IMR-90 (cell line): ENCODE measurements at regions not wholly inside any gene's neighbourhood (a gene's known extent, or its start where the extent isn't known, plus 50 kb on each side); places are given as distances from the start of the nearest gene placed in this dataset.

Experiments used
- BHLHE40 ChIP-seq: fragments of 150-350 bp; IDR thresholded peaks from 2 replicates; pipeline ENCODE4 v1.6.1; 2016; ENCODE audit warnings: mild to moderate bottlenecking, low read depth, low read length
- CEBPB ChIP-seq: IDR thresholded peaks from 2 replicates; pipeline ENCODE4 v1.6.1; 2012; ENCODE audit warnings: low read depth, low read length, improper control_type of control experiment
- CHD1 ChIP-seq: IDR thresholded peaks from 2 replicates; pipeline ENCODE4 v1.6.1; 2012; ENCODE audit warnings: low read depth, low read length, improper control_type of control experiment
- MAZ ChIP-seq: IDR thresholded peaks from 2 replicates; pipeline ENCODE4 v1.6.1; 2012; ENCODE audit warnings: low read depth, mild to moderate bottlenecking, low read length, improper control_type of control experiment, moderate library complexity, borderline replicate concordance
- MXI1 ChIP-seq: IDR thresholded peaks from 2 replicates; pipeline ENCODE4 v1.6.1; 2012; ENCODE audit warnings: low read depth, mild to moderate bottlenecking, low read length, moderate library complexity, borderline replicate concordance
- POLR2A ChIP-seq: IDR thresholded peaks from 2 replicates; pipeline ENCODE4 v1.6.1; 2012; ENCODE audit warnings: mild to moderate bottlenecking, low read depth, low read length
- RAD21 ChIP-seq: IDR thresholded peaks from 2 replicates; pipeline ENCODE4 v1.6.1; 2012; ENCODE audit warnings: low read length, improper control_type of control experiment
- RCOR1 ChIP-seq: IDR thresholded peaks from 2 replicates; pipeline ENCODE4 v1.6.1; 2012; ENCODE audit warnings: mild to moderate bottlenecking, low read length, improper control_type of control experiment; ENCODE audit not compliant: insufficient replicate concordance
- RFX5 ChIP-seq: IDR thresholded peaks from 2 replicates; pipeline ENCODE4 v1.8.0; 2012; ENCODE audit warnings: low read depth, mild to moderate bottlenecking, low read length, moderate library complexity
- SMC3 ChIP-seq: fragments of 150-350 bp; IDR thresholded peaks from 2 replicates; pipeline ENCODE4 v1.6.1; 2016; ENCODE audit warnings: low read depth, mild to moderate bottlenecking, antibody characterized with exemption, low read length, moderate library complexity
- TF ChIP-seq, protein P1 (sequence below): conservative IDR thresholded peaks from 2 replicates; pipeline ENCODE4 v1.5.1; 2012; ENCODE audit warnings: mild to moderate bottlenecking, low read depth, low read length, improper control_type of control experiment
- TF ChIP-seq, protein P2 (sequence below): fragments of 150-350 bp; IDR thresholded peaks from 2 replicates; pipeline ENCODE4 v1.6.1; 2016; ENCODE audit warnings: low read depth, mild to moderate bottlenecking, low read length, moderate library complexity, borderline replicate concordance
- TF ChIP-seq, protein P3 (sequence below): fragments of 150-350 bp; IDR thresholded peaks from 2 replicates; pipeline ENCODE4 v1.6.1; 2017; ENCODE audit warnings: mild to moderate bottlenecking, antibody characterized with exemption, low read length, low read depth

DNA sequence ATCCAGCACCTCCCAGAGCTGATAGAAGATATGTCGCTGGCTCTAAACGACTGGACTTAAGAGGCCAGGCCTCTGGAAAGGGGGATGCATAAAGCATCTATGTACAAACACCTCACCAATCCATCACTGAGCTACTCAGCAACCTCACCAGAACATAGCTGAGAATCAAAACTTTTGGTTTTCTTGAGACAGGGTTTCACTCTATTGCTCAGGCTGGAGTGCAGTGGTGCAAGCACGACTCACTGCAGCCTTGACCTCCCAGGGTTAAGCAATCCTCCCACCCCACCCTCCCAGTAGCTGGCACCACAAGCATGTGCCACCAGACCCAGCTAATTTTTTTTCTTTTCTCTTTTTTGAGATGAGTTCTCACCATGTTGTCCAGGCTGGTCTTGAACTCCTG, 62.9 kb upstream of the MSH6 start:
- TF ChIP-seq, protein P1, sequence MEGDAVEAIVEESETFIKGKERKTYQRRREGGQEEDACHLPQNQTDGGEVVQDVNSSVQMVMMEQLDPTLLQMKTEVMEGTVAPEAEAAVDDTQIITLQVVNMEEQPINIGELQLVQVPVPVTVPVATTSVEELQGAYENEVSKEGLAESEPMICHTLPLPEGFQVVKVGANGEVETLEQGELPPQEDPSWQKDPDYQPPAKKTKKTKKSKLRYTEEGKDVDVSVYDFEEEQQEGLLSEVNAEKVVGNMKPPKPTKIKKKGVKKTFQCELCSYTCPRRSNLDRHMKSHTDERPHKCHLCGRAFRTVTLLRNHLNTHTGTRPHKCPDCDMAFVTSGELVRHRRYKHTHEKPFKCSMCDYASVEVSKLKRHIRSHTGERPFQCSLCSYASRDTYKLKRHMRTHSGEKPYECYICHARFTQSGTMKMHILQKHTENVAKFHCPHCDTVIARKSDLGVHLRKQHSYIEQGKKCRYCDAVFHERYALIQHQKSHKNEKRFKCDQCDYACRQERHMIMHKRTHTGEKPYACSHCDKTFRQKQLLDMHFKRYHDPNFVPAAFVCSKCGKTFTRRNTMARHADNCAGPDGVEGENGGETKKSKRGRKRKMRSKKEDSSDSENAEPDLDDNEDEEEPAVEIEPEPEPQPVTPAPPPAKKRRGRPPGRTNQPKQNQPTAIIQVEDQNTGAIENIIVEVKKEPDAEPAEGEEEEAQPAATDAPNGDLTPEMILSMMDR: no peak
- TF ChIP-seq, protein P2, sequence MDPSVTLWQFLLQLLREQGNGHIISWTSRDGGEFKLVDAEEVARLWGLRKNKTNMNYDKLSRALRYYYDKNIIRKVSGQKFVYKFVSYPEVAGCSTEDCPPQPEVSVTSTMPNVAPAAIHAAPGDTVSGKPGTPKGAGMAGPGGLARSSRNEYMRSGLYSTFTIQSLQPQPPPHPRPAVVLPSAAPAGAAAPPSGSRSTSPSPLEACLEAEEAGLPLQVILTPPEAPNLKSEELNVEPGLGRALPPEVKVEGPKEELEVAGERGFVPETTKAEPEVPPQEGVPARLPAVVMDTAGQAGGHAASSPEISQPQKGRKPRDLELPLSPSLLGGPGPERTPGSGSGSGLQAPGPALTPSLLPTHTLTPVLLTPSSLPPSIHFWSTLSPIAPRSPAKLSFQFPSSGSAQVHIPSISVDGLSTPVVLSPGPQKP: no peak
- TF ChIP-seq POLR2A (no peak), CHD1 (no peak), MXI1 (no peak), BHLHE40 (no peak), RFX5 (no peak), CEBPB (no peak), RAD21 (no peak), SMC3 (no peak), RCOR1 (no peak), MAZ (no peak)
- TF ChIP-seq, protein P3, sequence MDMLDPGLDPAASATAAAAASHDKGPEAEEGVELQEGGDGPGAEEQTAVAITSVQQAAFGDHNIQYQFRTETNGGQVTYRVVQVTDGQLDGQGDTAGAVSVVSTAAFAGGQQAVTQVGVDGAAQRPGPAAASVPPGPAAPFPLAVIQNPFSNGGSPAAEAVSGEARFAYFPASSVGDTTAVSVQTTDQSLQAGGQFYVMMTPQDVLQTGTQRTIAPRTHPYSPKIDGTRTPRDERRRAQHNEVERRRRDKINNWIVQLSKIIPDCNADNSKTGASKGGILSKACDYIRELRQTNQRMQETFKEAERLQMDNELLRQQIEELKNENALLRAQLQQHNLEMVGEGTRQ: no peak
